Lower lobe of right lung (tissue), 2 donors: ENCODE measurements at regions not wholly inside any gene's neighbourhood (a gene's known extent, or its start where the extent isn't known, plus 50 kb on each side); places are given as distances from the start of the nearest gene placed in this dataset.
"Not testable (repeated sequence)": the region's sequence is repeated elsewhere in the genome, so short reads cannot be mapped to it uniquely, and the experiment has no call there.

ENCODE experiments used
- ATAC-seq, 2 donors: fragments of 200-7000 bp; cut with Tn5 transposase; one replicate each; pipeline ENCODE4 v1.9.1; 2020 to 2022; ENCODE audit warnings: mild to moderate bottlenecking in 2 of 2, moderate library complexity in 2 of 2
- DNase-seq: peaks from one replicate; pipeline ENCODE4 v3.0.0-alpha.2; 2020
- H3K27ac ChIP-seq: fragments of 200-600 bp; one replicate; pipeline ENCODE4 v1.8.0; 2022
- H3K27me3 ChIP-seq: fragments of 200-600 bp; one replicate; pipeline ENCODE4 v1.8.0; 2022; ENCODE audit warnings: low read depth
- H3K36me3 ChIP-seq: fragments of 200-600 bp; one replicate; pipeline ENCODE4 v1.8.0; 2022; ENCODE audit warnings: mild to moderate bottlenecking
- H3K4me1 ChIP-seq: fragments of 200-600 bp; one replicate; pipeline ENCODE4 v1.8.0; 2022
- H3K4me3 ChIP-seq: fragments of 200-600 bp; one replicate; pipeline ENCODE4 v1.8.0; 2022; ENCODE audit warnings: mild to moderate bottlenecking
- H3K9me3 ChIP-seq: fragments of 200-600 bp; one replicate; pipeline ENCODE4 v1.8.0; 2022
- intact Hi-C: fragments of 100-400 bp; cut with DNase I; formaldehyde crosslinking; loops from one replicate; pipeline ENCODE4 v1.11.0; 2022
- TF ChIP-seq, protein P1 (sequence below): fragments of 200-600 bp; IDR thresholded peaks from one replicate; pipeline ENCODE4 v1.8.0; 2022; ENCODE audit warnings: antibody characterized with exemption, mild to moderate bottlenecking
- donor health status: DM: no; HTN: yes; CAD: no; lungs with severe emphysema.

DNA sequence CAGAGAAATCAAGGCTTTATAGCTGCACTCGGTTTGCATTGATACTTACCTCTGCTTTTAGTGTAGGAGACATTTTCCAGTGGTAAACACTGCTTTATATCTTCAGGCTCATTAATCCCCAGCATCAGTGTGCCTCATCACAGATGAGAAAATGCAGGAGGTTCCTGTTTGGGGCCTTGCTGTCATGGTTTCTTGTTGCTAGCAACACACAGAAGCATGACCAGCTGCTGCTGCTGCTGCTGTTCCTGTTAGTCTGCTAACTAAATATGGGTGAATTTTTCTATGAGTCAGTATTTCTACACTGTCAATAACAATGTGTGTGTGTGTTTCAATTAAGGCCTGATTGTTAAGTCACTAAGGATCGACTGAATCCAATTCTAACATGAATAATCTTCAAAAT is 85.8 kb upstream of the RGS1 start:
- Histone ChIP-seq H3K4me1 (no peaks in the 10 kb centered on the region), H3K9me3 (no peaks in the 10 kb centered on the region), H3K36me3 (no peaks in the 10 kb centered on the region), H3K27ac (peak overlapping the region; percentile 13), H3K4me3 (no peak overlapping the region), H3K27me3 (no peaks in the 10 kb centered on the region)
- intact Hi-C loops: no loop called here
- TF ChIP-seq, protein P1, sequence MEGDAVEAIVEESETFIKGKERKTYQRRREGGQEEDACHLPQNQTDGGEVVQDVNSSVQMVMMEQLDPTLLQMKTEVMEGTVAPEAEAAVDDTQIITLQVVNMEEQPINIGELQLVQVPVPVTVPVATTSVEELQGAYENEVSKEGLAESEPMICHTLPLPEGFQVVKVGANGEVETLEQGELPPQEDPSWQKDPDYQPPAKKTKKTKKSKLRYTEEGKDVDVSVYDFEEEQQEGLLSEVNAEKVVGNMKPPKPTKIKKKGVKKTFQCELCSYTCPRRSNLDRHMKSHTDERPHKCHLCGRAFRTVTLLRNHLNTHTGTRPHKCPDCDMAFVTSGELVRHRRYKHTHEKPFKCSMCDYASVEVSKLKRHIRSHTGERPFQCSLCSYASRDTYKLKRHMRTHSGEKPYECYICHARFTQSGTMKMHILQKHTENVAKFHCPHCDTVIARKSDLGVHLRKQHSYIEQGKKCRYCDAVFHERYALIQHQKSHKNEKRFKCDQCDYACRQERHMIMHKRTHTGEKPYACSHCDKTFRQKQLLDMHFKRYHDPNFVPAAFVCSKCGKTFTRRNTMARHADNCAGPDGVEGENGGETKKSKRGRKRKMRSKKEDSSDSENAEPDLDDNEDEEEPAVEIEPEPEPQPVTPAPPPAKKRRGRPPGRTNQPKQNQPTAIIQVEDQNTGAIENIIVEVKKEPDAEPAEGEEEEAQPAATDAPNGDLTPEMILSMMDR: no peak
- peak; percentile 67 to 84 for ATAC-seq
- DNase-seq: peak; percentile 50

DNA sequence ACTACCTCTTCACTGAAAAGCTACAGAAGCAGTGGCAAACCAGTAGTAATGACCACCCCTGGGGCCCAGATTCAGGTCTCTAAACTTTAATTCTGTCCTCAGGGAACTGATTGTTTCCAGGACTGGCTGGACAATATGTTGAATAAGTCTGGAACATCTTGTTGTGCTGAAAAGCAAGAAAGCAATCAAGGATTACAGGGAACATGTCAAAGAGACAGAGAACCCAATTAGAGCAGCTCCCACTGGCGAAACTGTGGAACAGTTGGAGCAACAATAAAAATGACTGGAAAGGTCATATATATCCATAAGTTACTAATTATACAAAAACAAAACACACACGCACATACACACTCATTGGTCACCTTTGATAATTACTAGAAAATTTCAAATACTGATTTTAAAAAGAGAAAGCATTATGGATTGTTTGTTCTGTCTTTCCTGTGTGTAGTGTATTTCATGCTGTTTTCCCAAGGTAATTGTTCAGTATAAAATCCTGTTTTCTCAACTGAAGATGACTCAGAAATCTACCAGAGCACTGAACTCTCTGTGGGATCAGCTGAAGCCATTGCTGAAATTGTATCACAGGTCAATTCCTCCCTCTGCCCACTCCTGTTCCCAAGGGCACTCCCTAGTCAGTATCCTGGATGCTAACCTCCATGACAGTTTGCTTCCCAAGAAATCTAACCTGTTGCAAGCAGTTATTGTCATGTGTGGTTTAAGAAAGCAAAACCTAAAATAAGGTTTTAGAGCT is 83.6 kb upstream of the RGS1 start:
- no peak for ATAC-seq
- H3K27ac ChIP-seq: no peak overlapping the region

DNA sequence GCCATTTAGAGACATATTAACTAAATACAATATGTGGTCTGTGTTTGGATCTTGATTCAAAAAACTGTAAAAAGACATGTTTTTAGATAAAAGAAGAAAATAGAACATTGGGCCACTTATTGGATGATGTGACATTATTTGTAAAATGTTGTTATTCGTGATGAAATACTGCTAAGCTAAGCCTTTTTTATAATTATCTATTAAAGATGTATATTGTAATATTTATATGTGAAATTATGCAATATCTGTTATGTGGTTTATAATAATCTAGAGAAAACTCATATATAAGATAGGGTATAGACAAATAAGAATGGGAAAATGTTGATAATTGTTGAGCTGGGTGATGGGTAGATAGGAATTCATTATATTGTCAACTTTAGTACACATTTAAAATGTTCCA is 82.0 kb upstream of the RGS1 start:
- H3K27ac ChIP-seq: no peak overlapping the region
- intact Hi-C loops: no loop called here
- ATAC-seq (no peak), DNase-seq (no peak)
- H3K9me3 ChIP-seq: no peaks in the 10 kb centered on the region
- no peaks in the 10 kb centered on the region for H3K4me1 ChIP-seq
- H3K4me3 ChIP-seq: no peak overlapping the region
- no peaks in the 10 kb centered on the region for H3K36me3 ChIP-seq
- TF ChIP-seq, protein P1: no peak
- no peaks in the 10 kb centered on the region for H3K27me3 ChIP-seq

More for the DNA sequence above, 83.6 kb upstream of the RGS1 start:
- no peaks in the 10 kb centered on the region for H3K36me3 ChIP-seq
- intact Hi-C loops: no loop called here
- no peaks in the 10 kb centered on the region for H3K4me1 ChIP-seq
- no peak for DNase-seq
- H3K4me3 ChIP-seq: no peak overlapping the region
- H3K9me3 ChIP-seq: no peaks in the 10 kb centered on the region
- TF ChIP-seq, protein P1: no peak
- H3K27me3 ChIP-seq: no peaks in the 10 kb centered on the region

GRCh38 chr1:192496369-192497056 is 79.1 kb upstream of the RGS1 start:
- no peak overlapping the region for H3K27ac ChIP-seq
- TF ChIP-seq, protein P1: no peak
- no peaks in the 10 kb centered on the region for H3K27me3 ChIP-seq
- ATAC-seq (no peak), DNase-seq (no peak)
- H3K4me3 ChIP-seq: no peak overlapping the region
- intact Hi-C loops: no loop called here
- H3K4me1 ChIP-seq: no peaks in the 10 kb centered on the region
- no peaks in the 10 kb centered on the region for H3K9me3 ChIP-seq
- no peaks in the 10 kb centered on the region for H3K36me3 ChIP-seq

DNA sequence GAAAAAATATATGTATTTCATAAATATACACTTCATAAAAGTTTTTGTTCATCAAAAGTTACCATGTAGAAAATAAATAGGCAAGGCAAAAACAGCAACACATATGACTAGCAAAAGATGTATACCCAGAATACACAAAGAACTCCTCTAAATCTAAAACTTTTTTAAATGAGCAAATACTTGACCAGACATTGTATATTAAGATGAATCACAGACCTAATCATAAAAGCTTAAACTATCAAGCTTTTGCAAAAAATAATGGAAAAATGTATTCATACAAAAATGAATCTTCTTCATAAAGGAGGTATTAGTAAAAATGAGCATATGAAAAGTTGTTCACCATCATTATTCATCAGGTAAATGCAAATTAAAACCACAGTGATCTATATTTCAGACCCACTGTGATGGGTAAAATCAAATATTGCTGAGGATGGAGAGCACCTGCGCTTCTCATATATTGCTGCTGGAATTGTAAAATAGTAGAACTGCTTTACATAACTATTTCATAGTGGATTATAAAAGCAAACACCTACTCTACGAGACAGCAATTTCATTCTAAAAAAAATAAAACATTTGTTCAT is 78.3 kb upstream of the RGS1 start:
- no peaks in the 10 kb centered on the region for H3K4me1 ChIP-seq
- H3K4me3 ChIP-seq: no peak overlapping the region
- H3K27me3 ChIP-seq: no peaks in the 10 kb centered on the region
- H3K9me3 ChIP-seq: no peaks in the 10 kb centered on the region
- DNase-seq: no peak
- TF ChIP-seq, protein P1: no peak
- intact Hi-C loops: no loop called here
- H3K27ac ChIP-seq: no peak overlapping the region
- no peak for ATAC-seq
- H3K36me3 ChIP-seq: no peaks in the 10 kb centered on the region

DNA sequence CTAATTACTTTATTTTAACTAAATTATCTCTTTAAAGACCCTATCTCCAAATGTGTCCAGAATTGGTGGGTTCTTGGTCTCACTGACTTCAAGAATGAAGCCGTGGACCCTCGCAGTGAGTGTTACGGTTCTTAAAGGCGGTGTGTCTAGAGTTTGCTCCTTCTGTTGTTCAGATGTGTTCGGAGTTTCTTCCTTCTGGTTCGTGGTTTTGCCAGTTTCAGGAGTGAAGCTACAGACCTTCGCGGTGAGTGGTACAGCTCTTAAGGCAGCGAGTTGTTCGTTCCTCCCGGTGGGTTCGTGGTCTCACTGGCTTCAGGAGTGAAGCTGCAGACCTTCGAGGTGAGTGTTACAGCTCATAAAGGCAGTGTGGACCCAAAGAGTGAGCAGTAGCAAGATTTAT is 77.5 kb upstream of the RGS1 start:
- H3K4me3 ChIP-seq, H3K4me1 ChIP-seq, intact Hi-C loops, H3K36me3 ChIP-seq, DNase-seq, H3K9me3 ChIP-seq, H3K27me3 ChIP-seq, ATAC-seq, H3K27ac ChIP-seq: not testable (repeated sequence)

DNA sequence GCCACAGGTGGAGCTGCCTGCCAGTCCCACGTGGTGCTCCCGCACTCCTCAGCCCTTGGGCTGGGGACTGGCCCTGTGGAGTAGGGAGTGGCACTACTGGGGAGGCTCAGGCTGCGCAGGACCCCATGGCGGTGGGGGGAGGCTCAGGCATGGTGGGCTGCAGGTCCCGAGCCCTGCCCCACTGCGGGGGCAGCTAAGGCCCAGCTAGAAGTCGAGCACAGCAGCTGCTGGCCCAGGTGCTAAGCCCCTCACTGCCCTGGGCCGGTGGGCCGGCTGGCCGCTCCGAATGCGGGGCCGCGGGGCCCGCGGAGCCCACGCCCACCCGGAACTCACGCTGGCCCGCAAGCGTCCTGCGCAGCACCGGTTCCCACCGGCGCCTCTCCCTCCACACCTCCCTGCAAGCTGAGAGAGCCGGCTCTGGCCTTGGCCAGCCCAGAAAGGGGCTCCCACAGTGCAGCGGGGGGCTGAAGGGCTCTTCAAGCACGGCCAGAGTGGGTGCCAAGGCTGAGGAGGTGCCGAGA is 76.5 kb upstream of the RGS1 start:
- ATAC-seq, H3K4me3 ChIP-seq, intact Hi-C loops, H3K27me3 ChIP-seq, H3K4me1 ChIP-seq, DNase-seq, H3K9me3 ChIP-seq, H3K36me3 ChIP-seq, H3K27ac ChIP-seq: not testable (repeated sequence)

- ATAC-seq, H3K27me3 ChIP-seq, H3K36me3 ChIP-seq, intact Hi-C loops, H3K9me3 ChIP-seq, H3K4me1 ChIP-seq, H3K4me3 ChIP-seq, DNase-seq, H3K27ac ChIP-seq: not testable (repeated sequence)
Observed at GRCh38 chr1:192500541-192500940, 75.0 kb upstream of the RGS1 start.
